NCI-H510A (cell line): ENCODE measurements at regions not wholly inside any gene's neighbourhood (a gene's known extent, or its start where the extent isn't known, plus 50 kb on each side); places are given as distances from the start of the nearest gene placed in this dataset.

Source experiments
- DNase-seq: peaks from one replicate; lab custom pipeline; 2025; lab: John Stamatoyannopoulos, UW

- no peak for DNase-seq
Observed at GRCh38 chr21:35692311-35692710, 368.0 kb downstream of the SETD4 start.

- DNase-seq: no peak
Observed at GRCh38 chr21:35690436-35690835, 369.9 kb downstream of the SETD4 start.

GRCh38 chr21:35686156-35686555, 374.2 kb downstream of the SETD4 start:
- DNase-seq: no peak

- DNase-seq: no peak
Observed at GRCh38 chr21:35683664-35684304, 376.5 kb downstream of the SETD4 start.

- no peak for DNase-seq
Observed at GRCh38 chr21:35682904-35683549, 377.3 kb downstream of the SETD4 start.

GRCh38 chr21:35681946-35682345, 378.4 kb downstream of the SETD4 start:
- DNase-seq: no peak

- no peak for DNase-seq
Observed at GRCh38 chr21:35679076-35679475, 381.2 kb downstream of the SETD4 start.

- DNase-seq: no peak
Observed at GRCh38 chr21:35678393-35678792, 381.9 kb downstream of the SETD4 start.

- DNase-seq: no peak
Observed at GRCh38 chr21:35677298-35677841, 383.0 kb downstream of the SETD4 start.

GRCh38 chr21:35674895-35675470, 385.3 kb downstream of the SETD4 start:
- no peak for DNase-seq

- no peak for DNase-seq
Observed at GRCh38 chr21:35674091-35674671, 386.1 kb downstream of the SETD4 start.

GRCh38 chr21:35672313-35672712, 388.0 kb downstream of the SETD4 start:
- no peak for DNase-seq

GRCh38 chr21:35664683-35665082, 395.6 kb downstream of the SETD4 start:
- DNase-seq: no peak

- peak; percentile 26 for DNase-seq
Observed at GRCh38 chr21:35663856-35664606, 396.3 kb downstream of the SETD4 start.

- DNase-seq: no peak
Observed at GRCh38 chr21:35658242-35658641, 402.1 kb downstream of the SETD4 start.

- DNase-seq: no peak
Observed at GRCh38 chr21:35652872-35653271, 407.5 kb downstream of the SETD4 start.

GRCh38 chr21:35652196-35652595, 408.1 kb downstream of the SETD4 start:
- no peak for DNase-seq

GRCh38 chr21:35651196-35651595, 409.1 kb downstream of the SETD4 start:
- no peak for DNase-seq

- DNase-seq: peak; percentile 29
Observed at GRCh38 chr21:35649186-35649585, 411.1 kb downstream of the SETD4 start.

GRCh38 chr21:35648512-35648911, 411.8 kb downstream of the SETD4 start:
- peak; percentile 36 for DNase-seq

- DNase-seq: no peak
Observed at GRCh38 chr21:35646606-35647005, 413.7 kb downstream of the SETD4 start.

- DNase-seq: no peak
Observed at GRCh38 chr21:35645991-35646390, 414.3 kb downstream of the SETD4 start.
